GM21515 (cell line): ENCODE measurements at regions not wholly inside any gene's neighbourhood (a gene's known extent, or its start where the extent isn't known, plus 50 kb on each side); places are given as distances from the start of the nearest gene placed in this dataset.
A peak's percentile ranks its signal among the peaks of the same experiment; 100 is the strongest.
"Not testable (repeated sequence)": the region's sequence is repeated elsewhere in the genome, so short reads cannot be mapped to it uniquely, and the experiment has no call there.

Experiments used
- ATAC-seq: cut with Tn5 transposase; IDR thresholded peaks from one replicate; pipeline ENCODE4 v1.9.1; 2021; ENCODE audit not compliant: unreplicated experiment

GRCh38 chr4:138634915-138635314 lies 380.7 kb upstream of the NOCT start:
- ATAC-seq = no peak

- no peak for ATAC-seq
Observed at GRCh38 chr4:138633580-138633904, 382.0 kb upstream of the NOCT start.

- ATAC-seq = no peak
Observed at GRCh38 chr4:138632856-138633579, 382.6 kb upstream of the NOCT start.

- ATAC-seq = no peak
Observed at GRCh38 chr4:138630666-138631065, 384.9 kb upstream of the NOCT start.

- ATAC-seq = no peak
Observed at GRCh38 chr4:138629669-138630068, 385.9 kb upstream of the NOCT start.

GRCh38 chr4:138627096-138627495 lies 384.9 kb upstream of the SLC7A11 start:
- ATAC-seq = no peak

- not testable (repeated sequence) for ATAC-seq
Observed at GRCh38 chr4:138622362-138622761, 380.2 kb upstream of the SLC7A11 start.

- no peak for ATAC-seq
Observed at GRCh38 chr4:138616775-138617174, 374.6 kb upstream of the SLC7A11 start.

GRCh38 chr4:138614398-138615142 lies 372.4 kb upstream of the SLC7A11 start:
- no peak for ATAC-seq

GRCh38 chr4:138612428-138612827 lies 370.3 kb upstream of the SLC7A11 start:
- ATAC-seq = no peak

- ATAC-seq = no peak
Observed at GRCh38 chr4:138611721-138612120, 369.6 kb upstream of the SLC7A11 start.

GRCh38 chr4:138611017-138611416 lies 368.9 kb upstream of the SLC7A11 start:
- no peak for ATAC-seq

- no peak for ATAC-seq
Observed at GRCh38 chr4:138609943-138610350, 367.8 kb upstream of the SLC7A11 start.

GRCh38 chr4:138604556-138604955 lies 362.4 kb upstream of the SLC7A11 start:
- no peak for ATAC-seq

- no peak for ATAC-seq
Observed at GRCh38 chr4:138602664-138603063, 360.5 kb upstream of the SLC7A11 start.

- ATAC-seq = peak; percentile 80
Observed at GRCh38 chr4:138599965-138600364, 357.8 kb upstream of the SLC7A11 start.

GRCh38 chr4:138598226-138598625 lies 356.1 kb upstream of the SLC7A11 start:
- ATAC-seq = no peak

GRCh38 chr4:138596896-138597295 lies 354.7 kb upstream of the SLC7A11 start:
- no peak for ATAC-seq

- no peak for ATAC-seq
Observed at GRCh38 chr4:138595731-138596460, 353.7 kb upstream of the SLC7A11 start.

GRCh38 chr4:138595171-138595570 lies 353.0 kb upstream of the SLC7A11 start:
- no peak for ATAC-seq

GRCh38 chr4:138592796-138593195 lies 350.6 kb upstream of the SLC7A11 start:
- no peak for ATAC-seq

GRCh38 chr4:138591808-138592207 lies 349.7 kb upstream of the SLC7A11 start:
- no peak for ATAC-seq
